GM12878 (cell line): ENCODE measurements at regions not wholly inside any gene's neighbourhood (a gene's known extent, or its start where the extent isn't known, plus 50 kb on each side); places are given as distances from the start of the nearest gene placed in this dataset.

Source experiments
- ATAC-seq: fragments of 200-7000 bp; cut with Tn5 transposase; 3 replicates; pipeline ENCODE4 v1.9.1; 2020; ENCODE audit warnings: mild to moderate bottlenecking, moderate library complexity
- BruUV-seq: library from RNA; stranded (reverse); fragments of 400-500 nt; replicated peaks from 2 replicates; lab custom pipeline; 2021; lab: Mats Ljungman, UMichigan
- CTCF ChIA-PET: fragments of 300-600 bp; sonication (Branson Sonifier 250); formaldehyde crosslinking; extraction: SDS; loops from one replicate; lab custom pipeline; 2021; ENCODE audit warnings: inconsistent platforms; lab: Yijun Ruan, JAX
- POLR2A ChIA-PET: fragments of 350-600 bp; formaldehyde crosslinking; extraction: SDS; loops from one replicate; lab custom pipeline; 2021; ENCODE audit warnings: inconsistent platforms; lab: Charles Lee
- RAD21 ChIA-PET: fragments of 300-600 bp; sonication (Branson Sonifier 250); formaldehyde crosslinking; loops from one replicate; lab custom pipeline; 2023; ENCODE audit warnings: antibody characterized with exemption; ENCODE audit not compliant: unreplicated experiment; lab: Charles Lee
- SMC1A ChIA-PET: fragments of 300-600 bp; sonication (Branson Sonifier 250); formaldehyde crosslinking; loops from one replicate; lab custom pipeline; 2023; ENCODE audit not compliant: unreplicated experiment, uncharacterized antibody; lab: Charles Lee
- DNase-seq: peaks from one replicate; pipeline ENCODE4 v3.0.0-alpha.2; 2011; ENCODE audit warnings: low read depth, low spot score
- FAIRE-seq: peaks from 3 replicates; lab custom pipeline; 2011; peaks lifted over from hg19 to GRCh38; lab: Jason Lieb, UNC
- H2AFZ ChIP-seq: 2 replicates; pipeline ENCODE4 v1.6.0; 2011; ENCODE audit warnings: low read depth, low read length, control low read depth; ENCODE audit not compliant: control insufficient read depth
- H3K27ac ChIP-seq: 2 replicates; pipeline ENCODE4 v1.5.1; 2011; ENCODE audit warnings: control low read depth; ENCODE audit not compliant: control insufficient read depth, insufficient read depth
- H3K27me3 ChIP-seq, 2 experiments: replicated peaks in 1 of 2; 2 replicates each; pipeline versions ENCODE4 v1.6.0 to v1.6.1; 2011; ENCODE audit warnings: low read length in 1 of 2; ENCODE audit not compliant: control insufficient read depth in 2 of 2, insufficient read depth in 2 of 2
- H3K36me3 ChIP-seq, 2 experiments: 2 replicates each; pipeline ENCODE4 v1.5.1; 2011; ENCODE audit warnings: low read length in 1 of 2; ENCODE audit not compliant: control insufficient read depth in 2 of 2, insufficient read depth in 2 of 2
- H3K4me1 ChIP-seq: 2 replicates; pipeline ENCODE4 v1.6.1; 2011; ENCODE audit warnings: mild to moderate bottlenecking, low read length, moderate library complexity, mixed read lengths; ENCODE audit not compliant: control insufficient read depth, insufficient read depth
- H3K4me2 ChIP-seq: 2 replicates; pipeline ENCODE4 v1.6.0; 2011; ENCODE audit warnings: control low read depth; ENCODE audit not compliant: control insufficient read depth, insufficient read depth
- H3K4me3 ChIP-seq: fragments of 200-600 bp; sonication (generic); 2 replicates; pipeline ENCODE4 v1.5.1; 2016
- H3K79me2 ChIP-seq: 2 replicates; pipeline ENCODE4 v1.6.0; 2011; ENCODE audit warnings: low read length; ENCODE audit not compliant: control insufficient read depth, insufficient read depth
- H3K9ac ChIP-seq: 2 replicates; pipeline ENCODE4 v1.8.0; 2011; ENCODE audit warnings: low read length, control low read depth, mixed read lengths; ENCODE audit not compliant: control insufficient read depth, insufficient read depth
- H3K9me3 ChIP-seq: replicated peaks from 3 replicates; pipeline ENCODE4 v1.5.1; 2011; ENCODE audit warnings: mild to moderate bottlenecking, low read length; ENCODE audit not compliant: control insufficient read depth, insufficient read depth
- H4K20me1 ChIP-seq: 2 replicates; pipeline ENCODE4 v1.6.0; 2011; ENCODE audit not compliant: control insufficient read depth, insufficient read depth
- GABPA ChIP-seq: IDR thresholded peaks from 2 replicates; pipeline ENCODE4 v1.6.1; 2014; ENCODE audit warnings: antibody characterized with exemption, low read depth, mild to moderate bottlenecking, inconsistent platforms
- MTA2 ChIP-seq: fragments of 450-650 bp; IDR thresholded peaks from 2 replicates; pipeline ENCODE4 v1.6.1; 2016; ENCODE audit warnings: low read depth, mild to moderate bottlenecking, moderate library complexity
- NRF1 ChIP-seq: conservative IDR thresholded peaks from 2 replicates; pipeline ENCODE4 v1.6.1; 2011; ENCODE audit warnings: mild to moderate bottlenecking, low read depth, low read length, improper control_type of control experiment
- RUNX3 ChIP-seq: IDR thresholded peaks from 2 replicates; pipeline ENCODE4 v1.6.1; 2012; ENCODE audit warnings: low read length, inconsistent platforms
- ZSCAN29 ChIP-seq: fragments of 450-650 bp; IDR thresholded peaks from 2 replicates; pipeline ENCODE4 v1.6.1; 2017; ENCODE audit warnings: mild to moderate bottlenecking, moderate library complexity
- in situ Hi-C: fragments of 300-500 bp; cut with MboI; formaldehyde crosslinking; loops from 9 replicates; pipeline ENCODE4 v1.14.3; 2018; ENCODE audit warnings: mixed read lengths
- intact Hi-C: fragments of 100-400 bp; cut with micrococcal nuclease; formaldehyde crosslinking; loops from one replicate; pipeline ENCODE4 v1.14.2; 2022; ENCODE audit not compliant: unreplicated experiment
- TF ChIP-seq, protein P1 (sequence below): IDR thresholded peaks from 2 replicates; pipeline ENCODE4 v1.6.1; 2012; ENCODE audit warnings: improper control_type of control experiment, low read depth, low read length; ENCODE audit not compliant: insufficient replicate concordance

DNA sequence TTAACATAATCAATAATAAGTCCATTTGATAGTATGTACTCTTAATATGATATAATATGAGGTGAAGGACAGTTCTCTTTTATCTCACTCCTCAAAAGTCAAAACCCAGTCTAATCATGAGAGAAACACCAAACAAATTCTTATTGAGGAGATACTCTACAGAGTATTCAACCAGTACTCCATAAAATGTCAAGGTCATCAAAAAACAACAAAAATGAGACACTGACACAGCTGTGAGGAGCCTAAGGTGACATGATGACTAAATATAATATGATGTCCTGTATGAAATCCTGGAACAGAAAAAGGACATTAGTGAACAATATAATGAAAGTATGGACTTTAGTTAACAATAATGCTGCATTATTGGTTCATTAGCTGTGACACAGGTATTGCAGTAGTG lies 675.1 kb downstream of the HTR1B start (continued):
- TF ChIP-seq, protein P1, sequence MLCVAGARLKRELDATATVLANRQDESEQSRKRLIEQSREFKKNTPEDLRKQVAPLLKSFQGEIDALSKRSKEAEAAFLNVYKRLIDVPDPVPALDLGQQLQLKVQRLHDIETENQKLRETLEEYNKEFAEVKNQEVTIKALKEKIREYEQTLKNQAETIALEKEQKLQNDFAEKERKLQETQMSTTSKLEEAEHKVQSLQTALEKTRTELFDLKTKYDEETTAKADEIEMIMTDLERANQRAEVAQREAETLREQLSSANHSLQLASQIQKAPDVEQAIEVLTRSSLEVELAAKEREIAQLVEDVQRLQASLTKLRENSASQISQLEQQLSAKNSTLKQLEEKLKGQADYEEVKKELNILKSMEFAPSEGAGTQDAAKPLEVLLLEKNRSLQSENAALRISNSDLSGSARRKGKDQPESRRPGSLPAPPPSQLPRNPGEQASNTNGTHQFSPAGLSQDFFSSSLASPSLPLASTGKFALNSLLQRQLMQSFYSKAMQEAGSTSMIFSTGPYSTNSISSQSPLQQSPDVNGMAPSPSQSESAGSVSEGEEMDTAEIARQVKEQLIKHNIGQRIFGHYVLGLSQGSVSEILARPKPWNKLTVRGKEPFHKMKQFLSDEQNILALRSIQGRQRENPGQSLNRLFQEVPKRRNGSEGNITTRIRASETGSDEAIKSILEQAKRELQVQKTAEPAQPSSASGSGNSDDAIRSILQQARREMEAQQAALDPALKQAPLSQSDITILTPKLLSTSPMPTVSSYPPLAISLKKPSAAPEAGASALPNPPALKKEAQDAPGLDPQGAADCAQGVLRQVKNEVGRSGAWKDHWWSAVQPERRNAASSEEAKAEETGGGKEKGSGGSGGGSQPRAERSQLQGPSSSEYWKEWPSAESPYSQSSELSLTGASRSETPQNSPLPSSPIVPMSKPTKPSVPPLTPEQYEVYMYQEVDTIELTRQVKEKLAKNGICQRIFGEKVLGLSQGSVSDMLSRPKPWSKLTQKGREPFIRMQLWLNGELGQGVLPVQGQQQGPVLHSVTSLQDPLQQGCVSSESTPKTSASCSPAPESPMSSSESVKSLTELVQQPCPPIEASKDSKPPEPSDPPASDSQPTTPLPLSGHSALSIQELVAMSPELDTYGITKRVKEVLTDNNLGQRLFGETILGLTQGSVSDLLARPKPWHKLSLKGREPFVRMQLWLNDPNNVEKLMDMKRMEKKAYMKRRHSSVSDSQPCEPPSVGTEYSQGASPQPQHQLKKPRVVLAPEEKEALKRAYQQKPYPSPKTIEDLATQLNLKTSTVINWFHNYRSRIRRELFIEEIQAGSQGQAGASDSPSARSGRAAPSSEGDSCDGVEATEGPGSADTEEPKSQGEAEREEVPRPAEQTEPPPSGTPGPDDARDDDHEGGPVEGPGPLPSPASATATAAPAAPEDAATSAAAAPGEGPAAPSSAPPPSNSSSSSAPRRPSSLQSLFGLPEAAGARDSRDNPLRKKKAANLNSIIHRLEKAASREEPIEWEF = no peak
- no peak for TF ChIP-seq GABPA
- TF ChIP-seq, all 136 proteins: peak for 0

- Histone ChIP-seq H3K27ac (no peak overlapping the region), H4K20me1 (no peaks in the 10 kb centered on the region), H3K4me1 (no peaks in the 10 kb centered on the region), H3K36me3 (no peaks in the 10 kb centered on the region), H3K4me2 (no peak overlapping the region), H3K9me3 (no peaks in the 10 kb centered on the region), H2AFZ (no peak overlapping the region), H3K79me2 (no peaks in the 10 kb centered on the region), H3K4me3 (no peak overlapping the region), H3K27me3 (no peaks in the 10 kb centered on the region), H3K9ac (no peak overlapping the region)
- in situ Hi-C loops (no loop called here), intact Hi-C loops (no loop called here)
- BruUV-seq = no TSS peak
- no peak for FAIRE-seq
- TF ChIP-seq RUNX3 (peak; percentile 41), MTA2 (peak; percentile 51), NRF1 (no peak), ZSCAN29 (no peak)
- ATAC-seq = peak; percentile 50
- ChIA-PET SMC1A (interaction anchor here (1.2 to 1.8 kb wide), 2 partner anchors 12 to 16 kb away, joined by 3 to 5 read pairs; no protein-coding TSS in a partner anchor), POLR2A (no interaction called here), RAD21 (no interaction called here), CTCF (no interaction called here)
- DNase-seq = peak; percentile 2
Measured at GRCh38 chr6:76779068-76779467, 684.2 kb downstream of the HTR1B start.
